MM.1S (cell line): ENCODE measurements at regions not wholly inside any gene's neighbourhood (a gene's known extent, or its start where the extent isn't known, plus 50 kb on each side); places are given as distances from the start of the nearest gene placed in this dataset.
"Not testable (repeated sequence)": the region's sequence is repeated elsewhere in the genome, so short reads cannot be mapped to it uniquely, and the experiment has no call there.

ENCODE experiments used
- DNase-seq: peaks from one replicate; pipeline ENCODE4 v3.0.0-alpha.2; 2015
- H2AFZ ChIP-seq: fragments of 300-600 bp; sonication (generic); 2 replicates; pipeline ENCODE4 v1.6.0; 2016; ENCODE audit warnings: antibody characterized with exemption, low read length
- H3F3A ChIP-seq: fragments of 300-600 bp; sonication (generic); 2 replicates; pipeline ENCODE4 v1.6.1; 2016; ENCODE audit warnings: mild to moderate bottlenecking, antibody characterized with exemption, low read length, moderate library complexity, mixed read lengths; ENCODE audit not compliant: insufficient read depth
- H3K27ac ChIP-seq: fragments of 300-600 bp; sonication (generic); 2 replicates; pipeline ENCODE4 v1.5.1; 2016; ENCODE audit warnings: mild to moderate bottlenecking, low read length
- H3K27me3 ChIP-seq: fragments of 300-600 bp; sonication (generic); replicated peaks from 2 replicates; pipeline ENCODE4 v1.6.0; 2016; ENCODE audit warnings: low read length; ENCODE audit not compliant: insufficient read depth
- H3K36me3 ChIP-seq: fragments of 300-600 bp; sonication (generic); replicated peaks from 2 replicates; pipeline ENCODE4 v1.6.1; 2016; ENCODE audit warnings: mild to moderate bottlenecking, low read length, mixed read lengths; ENCODE audit not compliant: insufficient read depth
- H3K4me1 ChIP-seq: fragments of 300-600 bp; sonication (generic); 2 replicates; pipeline ENCODE4 v1.6.1; 2016; ENCODE audit warnings: low read length, mixed read lengths
- H3K4me2 ChIP-seq: fragments of 300-600 bp; sonication (generic); 2 replicates; pipeline ENCODE4 v1.6.0; 2016; ENCODE audit warnings: low read depth, low read length
- H3K4me3 ChIP-seq: fragments of 300-600 bp; sonication (generic); 2 replicates; pipeline ENCODE4 v1.5.1; 2016; ENCODE audit warnings: low read length, mixed read lengths
- H3K79me2 ChIP-seq: fragments of 300-600 bp; sonication (generic); 2 replicates; pipeline ENCODE4 v1.6.1; 2016; ENCODE audit warnings: mixed run types, low read length, mixed read lengths
- H3K9ac ChIP-seq: fragments of 300-600 bp; sonication (generic); 2 replicates; pipeline ENCODE4 v1.6.1; 2016; ENCODE audit warnings: low read length, mixed read lengths
- H3K9me2 ChIP-seq: fragments of 300-600 bp; sonication (generic); replicated peaks from 2 replicates; pipeline ENCODE4 v1.6.1; 2016; ENCODE audit warnings: mild to moderate bottlenecking, low read length, mixed read lengths; ENCODE audit not compliant: insufficient read depth
- H3K9me3 ChIP-seq: fragments of 300-600 bp; sonication (generic); replicated peaks from 2 replicates; pipeline ENCODE4 v1.6.1; 2016; ENCODE audit warnings: mild to moderate bottlenecking, low read length, mixed read lengths; ENCODE audit not compliant: insufficient read depth
- H4K20me1 ChIP-seq: fragments of 300-600 bp; sonication (generic); 2 replicates; pipeline ENCODE4 v1.6.1; 2016; ENCODE audit warnings: mild to moderate bottlenecking, low read length, moderate library complexity, mixed read lengths; ENCODE audit not compliant: insufficient read depth
- CTCF ChIP-seq: fragments of 300-600 bp; sonication (generic); IDR thresholded peaks from 2 replicates; pipeline ENCODE4 v1.5.1; 2016; ENCODE audit warnings: antibody characterized with exemption, low read length, mixed read lengths
- EZH2 ChIP-seq: fragments of 300-600 bp; sonication (generic); optimal IDR thresholded peaks from 2 replicates; pipeline ENCODE3; 2017; ENCODE audit warnings: low read depth, mild to moderate bottlenecking, antibody characterized with exemption, low read length, mixed read lengths
- EZH2phosphoT487 ChIP-seq: fragments of 300-600 bp; sonication (generic); IDR thresholded peaks from 2 replicates; pipeline ENCODE4 v1.6.1; 2018; ENCODE audit warnings: antibody characterized with exemption, low read length

DNA sequence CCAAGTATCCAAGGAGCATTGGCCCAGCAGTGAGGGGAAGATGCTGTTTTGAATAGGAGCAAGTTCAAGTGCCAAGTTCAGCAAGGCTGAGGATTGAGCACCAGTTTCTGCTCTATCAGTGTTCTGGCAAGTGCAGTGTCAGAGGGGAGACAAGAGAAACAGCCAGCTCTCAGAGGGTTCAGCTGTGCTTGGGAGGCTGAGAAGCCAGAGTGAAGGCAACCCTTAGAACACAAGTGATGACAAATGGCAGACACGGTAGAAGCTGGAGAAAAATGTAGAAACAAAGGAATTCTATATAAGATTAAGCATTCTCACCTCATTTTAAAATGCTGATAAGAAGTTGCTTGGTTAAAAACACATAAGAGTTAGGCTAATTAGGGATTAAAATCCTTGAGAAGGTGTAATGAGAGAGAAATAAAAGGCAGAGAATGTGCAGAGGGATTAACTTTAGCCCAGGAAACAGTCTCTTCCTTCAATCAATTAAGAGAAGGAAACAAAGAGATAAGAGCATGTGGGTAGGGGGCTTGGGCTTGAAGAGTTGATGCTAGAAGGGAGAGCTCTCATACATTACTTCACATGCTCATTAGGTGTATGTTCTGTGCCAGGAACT, 475.4 kb downstream of the AJAP1 start:
- no peak for DNase-seq
- Histone ChIP-seq H3K9ac (no peak overlapping the region), H2AFZ (no peak overlapping the region), H3K4me3 (no peak overlapping the region), H3K27ac (no peak overlapping the region), H3F3A (no peaks in the 10 kb centered on the region), H3K9me3 (no peaks in the 10 kb centered on the region), H3K79me2 (no peaks in the 10 kb centered on the region), H3K36me3 (no peaks in the 10 kb centered on the region), H3K4me2 (no peak overlapping the region), H3K4me1 (no peaks in the 10 kb centered on the region), H3K27me3 (peaks cover 39% of the 10 kb centered on the region), H3K9me2 (no peaks in the 10 kb centered on the region), H4K20me1 (no peaks in the 10 kb centered on the region)
- TF ChIP-seq CTCF (no peak), EZH2 (no peak), EZH2phosphoT487 (no peak)

DNA sequence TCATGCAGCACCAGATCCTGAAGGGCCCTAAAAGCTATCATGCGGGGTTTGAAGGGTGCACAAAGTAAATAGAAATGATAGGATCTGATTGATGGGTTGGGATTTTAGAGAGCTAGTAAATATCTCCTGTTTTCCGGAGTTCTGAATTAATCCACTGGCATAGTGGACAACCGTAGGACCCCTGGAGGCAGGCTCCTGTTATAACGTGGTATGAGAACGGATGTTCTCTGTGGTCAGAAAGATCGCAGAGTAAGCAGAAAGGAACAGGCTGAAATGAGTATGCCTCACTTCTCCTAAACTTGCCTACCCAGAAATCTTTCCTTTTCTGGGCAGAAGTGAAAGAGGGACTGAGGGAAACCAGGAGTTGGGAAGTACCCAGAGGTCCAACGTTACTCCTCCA, 470.8 kb downstream of the AJAP1 start:
- no peaks in the 10 kb centered on the region for H3K36me3 ChIP-seq
- no peaks in the 10 kb centered on the region for H3K4me1 ChIP-seq
- H2AFZ ChIP-seq, result no peak overlapping the region
- H3K9ac ChIP-seq, result no peak overlapping the region
- no peak overlapping the region for H3K4me3 ChIP-seq
- H3K27me3 ChIP-seq, result peaks cover 26% of the 10 kb centered on the region
- H3K79me2 ChIP-seq, result no peaks in the 10 kb centered on the region
- H3K9me2 ChIP-seq, result no peaks in the 10 kb centered on the region
- no peak overlapping the region for H3K27ac ChIP-seq
- TF ChIP-seq EZH2phosphoT487, result no peak
- H3K4me2 ChIP-seq, result no peak overlapping the region
- no peaks in the 10 kb centered on the region for H4K20me1 ChIP-seq
- DNase-seq, result no peak
- H3F3A ChIP-seq, result no peaks in the 10 kb centered on the region
- H3K9me3 ChIP-seq, result no peaks in the 10 kb centered on the region

DNA sequence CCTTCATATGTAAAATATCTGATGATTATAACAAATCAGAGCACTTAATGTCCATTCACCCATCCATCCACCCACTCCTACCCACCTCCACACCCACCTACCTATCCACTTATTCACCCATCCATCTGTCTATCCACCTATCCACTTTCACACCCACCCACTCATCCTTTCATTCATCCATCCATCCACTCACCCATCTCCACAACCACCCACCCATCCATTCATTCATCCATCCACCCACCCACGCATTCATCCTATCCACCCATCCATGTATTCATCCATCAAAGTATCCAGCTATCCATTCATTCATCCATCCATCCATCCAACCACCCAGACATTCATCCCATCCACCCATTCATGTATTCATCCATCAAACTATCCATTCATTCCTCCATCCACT, 466.1 kb downstream of the AJAP1 start:
- no peaks in the 10 kb centered on the region for H3K4me1 ChIP-seq
- H3F3A ChIP-seq, result no peaks in the 10 kb centered on the region
- no peaks in the 10 kb centered on the region for H3K79me2 ChIP-seq
- H3K27me3 ChIP-seq, result peaks cover 35% of the 10 kb centered on the region
- TF ChIP-seq EZH2phosphoT487 (no peak), CTCF (no peak), EZH2 (no peak)
- no peaks in the 10 kb centered on the region for H4K20me1 ChIP-seq
- H3K4me3 ChIP-seq, result no peak overlapping the region
- no peak overlapping the region for H3K9ac ChIP-seq
- no peaks in the 10 kb centered on the region for H3K36me3 ChIP-seq
- no peaks in the 10 kb centered on the region for H3K9me3 ChIP-seq
- H3K4me2 ChIP-seq, result no peak overlapping the region
- no peak for DNase-seq
- no peaks in the 10 kb centered on the region for H3K9me2 ChIP-seq
- no peak overlapping the region for H3K27ac ChIP-seq
- no peak overlapping the region for H2AFZ ChIP-seq

- H3K27ac ChIP-seq, result no peak overlapping the region
- no peak for TF ChIP-seq EZH2phosphoT487
- no peak for TF ChIP-seq CTCF
- no peak for TF ChIP-seq EZH2
- H3K9me3 ChIP-seq, result no peaks in the 10 kb centered on the region
- no peak overlapping the region for H3K4me2 ChIP-seq
- no peaks in the 10 kb centered on the region for H3K79me2 ChIP-seq
- no peak for DNase-seq
- H3K9ac ChIP-seq, result no peak overlapping the region
- H3K27me3 ChIP-seq, result peaks cover 35% of the 10 kb centered on the region
- no peaks in the 10 kb centered on the region for H3F3A ChIP-seq
- H3K4me3 ChIP-seq, result no peak overlapping the region
- no peaks in the 10 kb centered on the region for H3K4me1 ChIP-seq
- no peaks in the 10 kb centered on the region for H3K9me2 ChIP-seq
- H3K36me3 ChIP-seq, result no peaks in the 10 kb centered on the region
- H4K20me1 ChIP-seq, result no peaks in the 10 kb centered on the region
- no peak overlapping the region for H2AFZ ChIP-seq
These were observed 465.2 kb downstream of the AJAP1 start for GRCh38 chr1:5119366-5120234.

GRCh38 chr1:5118771-5119170, 464.4 kb downstream of the AJAP1 start:
- not testable (repeated sequence) for DNase-seq, H3K36me3 ChIP-seq, H3K4me1 ChIP-seq, H3K27ac ChIP-seq, H2AFZ ChIP-seq, H3F3A ChIP-seq, H4K20me1 ChIP-seq, H3K4me2 ChIP-seq, H3K9me3 ChIP-seq, H3K79me2 ChIP-seq, H3K4me3 ChIP-seq, H3K9ac ChIP-seq, H3K9me2 ChIP-seq
- peaks cover 35% of the 10 kb centered on the region for H3K27me3 ChIP-seq
